T-helper 2 cell (primary cell): ENCODE measurements at regions not wholly inside any gene's neighbourhood (a gene's known extent, or its start where the extent isn't known, plus 50 kb on each side); places are given as distances from the start of the nearest gene placed in this dataset.
"Not testable (repeated sequence)": the region's sequence is repeated elsewhere in the genome, so short reads cannot be mapped to it uniquely, and the experiment has no call there.

ENCODE experiments used
- DNase-seq, 5 experiments: peaks; one replicate each; pipeline versions ENCODE4 v3.0.0 to v3.0.0-alpha.2; 2012 to 2022

- no peak for DNase-seq
Measured at GRCh38 chr14:96688629-96689028, 108.6 kb upstream of the VRK1 start.

- no peak for DNase-seq
Measured at GRCh38 chr14:96690713-96691383, 106.3 kb upstream of the VRK1 start.

- no peak for DNase-seq
Measured at GRCh38 chr14:96693252-96693820, 103.8 kb upstream of the VRK1 start.

GRCh38 chr14:96693987-96694386, 103.2 kb upstream of the VRK1 start:
- DNase-seq: no peak

- DNase-seq: peak in 2 of 5 experiments; percentile 18 to 43
Measured at GRCh38 chr14:96698960-96699539, 98.1 kb upstream of the VRK1 start.

GRCh38 chr14:96699666-96700065, 97.5 kb upstream of the VRK1 start:
- no peak for DNase-seq

GRCh38 chr14:96702831-96703230, 94.4 kb upstream of the VRK1 start:
- no peak for DNase-seq

GRCh38 chr14:96705422-96706092, 91.6 kb upstream of the VRK1 start:
- DNase-seq: no peak

GRCh38 chr14:96706893-96707292, 90.3 kb upstream of the VRK1 start:
- DNase-seq: no peak

GRCh38 chr14:96710060-96710666, 87.0 kb upstream of the VRK1 start:
- DNase-seq: peak in 1 of 5 experiments; percentile 69

- no peak for DNase-seq
Measured at GRCh38 chr14:96711559-96712267, 85.5 kb upstream of the VRK1 start.

GRCh38 chr14:96713426-96713825, 83.8 kb upstream of the VRK1 start:
- no peak for DNase-seq

- not testable (repeated sequence) for DNase-seq
Measured at GRCh38 chr14:96714537-96714936, 82.6 kb upstream of the VRK1 start.

GRCh38 chr14:96717116-96717515, 80.1 kb upstream of the VRK1 start:
- no peak for DNase-seq

- no peak for DNase-seq
Measured at GRCh38 chr14:96718407-96718806, 78.8 kb upstream of the VRK1 start.

- not testable (repeated sequence) for DNase-seq
Measured at GRCh38 chr14:96720702-96721101, 76.5 kb upstream of the VRK1 start.

GRCh38 chr14:96722736-96723135, 74.4 kb upstream of the VRK1 start:
- no peak for DNase-seq

- DNase-seq: no peak
Measured at GRCh38 chr14:96723946-96724345, 73.2 kb upstream of the VRK1 start.

- no peak for DNase-seq
Measured at GRCh38 chr14:96725232-96725631, 72.0 kb upstream of the VRK1 start.

GRCh38 chr14:96727073-96727472, 70.1 kb upstream of the VRK1 start:
- no peak for DNase-seq

- DNase-seq: no peak
Measured at GRCh38 chr14:96727491-96727890, 69.7 kb upstream of the VRK1 start.

GRCh38 chr14:96727980-96728717, 69.0 kb upstream of the VRK1 start:
- no peak for DNase-seq
